ENCODE measurements at regions not wholly inside any gene's neighbourhood (a gene's known extent, or its start where the extent isn't known, plus 50 kb on each side); places are given as distances from the start of the nearest gene placed in this dataset.

DNA sequence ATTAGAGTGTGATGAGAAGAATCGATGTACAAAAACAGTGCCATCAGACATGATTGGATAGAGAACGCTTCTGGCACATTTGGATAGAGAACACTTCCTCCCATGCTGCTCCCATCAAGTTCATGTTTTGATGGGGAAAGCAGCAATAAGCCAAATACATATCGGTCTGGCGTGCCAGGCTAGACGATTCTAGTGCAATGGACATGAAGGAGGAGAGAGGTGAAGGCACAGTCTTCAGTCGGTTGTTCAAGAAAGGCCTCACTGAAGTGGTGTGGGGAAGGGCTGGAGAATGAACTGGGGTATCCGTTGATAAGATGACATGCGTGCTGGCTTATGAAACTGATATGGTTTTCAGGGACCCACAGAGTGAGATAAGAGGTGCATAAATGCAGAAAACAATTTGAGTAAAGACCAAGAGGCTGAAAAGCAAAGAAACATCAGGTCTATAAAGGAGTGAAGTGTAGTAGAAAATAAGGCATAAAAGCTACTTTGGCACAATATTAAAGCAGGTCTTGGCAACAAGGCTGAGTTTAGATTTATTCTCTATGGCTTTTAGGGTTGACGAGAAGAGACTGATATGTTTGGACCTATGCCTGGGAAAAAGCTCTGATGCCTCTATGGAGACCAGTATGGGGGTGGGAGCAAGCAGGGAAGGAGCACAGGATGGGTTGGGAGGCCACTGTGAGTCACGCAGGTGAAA, 117.6 kb upstream of the PIEZO2 start:
- H3K27me3 Mint-ChIP-seq (ENCODE audit: insufficient read depth, low read depth, poor library complexity): peaks cover 2% of the 10 kb centered on the region
- TF ChIP-seq, protein P1, sequence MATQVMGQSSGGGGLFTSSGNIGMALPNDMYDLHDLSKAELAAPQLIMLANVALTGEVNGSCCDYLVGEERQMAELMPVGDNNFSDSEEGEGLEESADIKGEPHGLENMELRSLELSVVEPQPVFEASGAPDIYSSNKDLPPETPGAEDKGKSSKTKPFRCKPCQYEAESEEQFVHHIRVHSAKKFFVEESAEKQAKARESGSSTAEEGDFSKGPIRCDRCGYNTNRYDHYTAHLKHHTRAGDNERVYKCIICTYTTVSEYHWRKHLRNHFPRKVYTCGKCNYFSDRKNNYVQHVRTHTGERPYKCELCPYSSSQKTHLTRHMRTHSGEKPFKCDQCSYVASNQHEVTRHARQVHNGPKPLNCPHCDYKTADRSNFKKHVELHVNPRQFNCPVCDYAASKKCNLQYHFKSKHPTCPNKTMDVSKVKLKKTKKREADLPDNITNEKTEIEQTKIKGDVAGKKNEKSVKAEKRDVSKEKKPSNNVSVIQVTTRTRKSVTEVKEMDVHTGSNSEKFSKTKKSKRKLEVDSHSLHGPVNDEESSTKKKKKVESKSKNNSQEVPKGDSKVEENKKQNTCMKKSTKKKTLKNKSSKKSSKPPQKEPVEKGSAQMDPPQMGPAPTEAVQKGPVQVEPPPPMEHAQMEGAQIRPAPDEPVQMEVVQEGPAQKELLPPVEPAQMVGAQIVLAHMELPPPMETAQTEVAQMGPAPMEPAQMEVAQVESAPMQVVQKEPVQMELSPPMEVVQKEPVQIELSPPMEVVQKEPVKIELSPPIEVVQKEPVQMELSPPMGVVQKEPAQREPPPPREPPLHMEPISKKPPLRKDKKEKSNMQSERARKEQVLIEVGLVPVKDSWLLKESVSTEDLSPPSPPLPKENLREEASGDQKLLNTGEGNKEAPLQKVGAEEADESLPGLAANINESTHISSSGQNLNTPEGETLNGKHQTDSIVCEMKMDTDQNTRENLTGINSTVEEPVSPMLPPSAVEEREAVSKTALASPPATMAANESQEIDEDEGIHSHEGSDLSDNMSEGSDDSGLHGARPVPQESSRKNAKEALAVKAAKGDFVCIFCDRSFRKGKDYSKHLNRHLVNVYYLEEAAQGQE (IDR thresholded peaks at IDR 0.05; ENCODE audit: unreplicated experiment): no peak
- TF ChIP-seq JUNB (IDR thresholded peaks at IDR 0.05; ENCODE audit: unreplicated experiment): no peak
- no peak for TF ChIP-seq NANOG (IDR thresholded peaks at IDR 0.05; ENCODE audit: borderline replicate concordance)
- no peak for TF ChIP-seq EZH2 (IDR thresholded peaks at IDR 0.05; ENCODE audit: low read depth, unreplicated experiment)
- no peak for TF ChIP-seq CREB1 (CRISPR knock-in tag; IDR thresholded peaks at IDR 0.05; ENCODE audit: low read depth)
- TF ChIP-seq, protein P2, sequence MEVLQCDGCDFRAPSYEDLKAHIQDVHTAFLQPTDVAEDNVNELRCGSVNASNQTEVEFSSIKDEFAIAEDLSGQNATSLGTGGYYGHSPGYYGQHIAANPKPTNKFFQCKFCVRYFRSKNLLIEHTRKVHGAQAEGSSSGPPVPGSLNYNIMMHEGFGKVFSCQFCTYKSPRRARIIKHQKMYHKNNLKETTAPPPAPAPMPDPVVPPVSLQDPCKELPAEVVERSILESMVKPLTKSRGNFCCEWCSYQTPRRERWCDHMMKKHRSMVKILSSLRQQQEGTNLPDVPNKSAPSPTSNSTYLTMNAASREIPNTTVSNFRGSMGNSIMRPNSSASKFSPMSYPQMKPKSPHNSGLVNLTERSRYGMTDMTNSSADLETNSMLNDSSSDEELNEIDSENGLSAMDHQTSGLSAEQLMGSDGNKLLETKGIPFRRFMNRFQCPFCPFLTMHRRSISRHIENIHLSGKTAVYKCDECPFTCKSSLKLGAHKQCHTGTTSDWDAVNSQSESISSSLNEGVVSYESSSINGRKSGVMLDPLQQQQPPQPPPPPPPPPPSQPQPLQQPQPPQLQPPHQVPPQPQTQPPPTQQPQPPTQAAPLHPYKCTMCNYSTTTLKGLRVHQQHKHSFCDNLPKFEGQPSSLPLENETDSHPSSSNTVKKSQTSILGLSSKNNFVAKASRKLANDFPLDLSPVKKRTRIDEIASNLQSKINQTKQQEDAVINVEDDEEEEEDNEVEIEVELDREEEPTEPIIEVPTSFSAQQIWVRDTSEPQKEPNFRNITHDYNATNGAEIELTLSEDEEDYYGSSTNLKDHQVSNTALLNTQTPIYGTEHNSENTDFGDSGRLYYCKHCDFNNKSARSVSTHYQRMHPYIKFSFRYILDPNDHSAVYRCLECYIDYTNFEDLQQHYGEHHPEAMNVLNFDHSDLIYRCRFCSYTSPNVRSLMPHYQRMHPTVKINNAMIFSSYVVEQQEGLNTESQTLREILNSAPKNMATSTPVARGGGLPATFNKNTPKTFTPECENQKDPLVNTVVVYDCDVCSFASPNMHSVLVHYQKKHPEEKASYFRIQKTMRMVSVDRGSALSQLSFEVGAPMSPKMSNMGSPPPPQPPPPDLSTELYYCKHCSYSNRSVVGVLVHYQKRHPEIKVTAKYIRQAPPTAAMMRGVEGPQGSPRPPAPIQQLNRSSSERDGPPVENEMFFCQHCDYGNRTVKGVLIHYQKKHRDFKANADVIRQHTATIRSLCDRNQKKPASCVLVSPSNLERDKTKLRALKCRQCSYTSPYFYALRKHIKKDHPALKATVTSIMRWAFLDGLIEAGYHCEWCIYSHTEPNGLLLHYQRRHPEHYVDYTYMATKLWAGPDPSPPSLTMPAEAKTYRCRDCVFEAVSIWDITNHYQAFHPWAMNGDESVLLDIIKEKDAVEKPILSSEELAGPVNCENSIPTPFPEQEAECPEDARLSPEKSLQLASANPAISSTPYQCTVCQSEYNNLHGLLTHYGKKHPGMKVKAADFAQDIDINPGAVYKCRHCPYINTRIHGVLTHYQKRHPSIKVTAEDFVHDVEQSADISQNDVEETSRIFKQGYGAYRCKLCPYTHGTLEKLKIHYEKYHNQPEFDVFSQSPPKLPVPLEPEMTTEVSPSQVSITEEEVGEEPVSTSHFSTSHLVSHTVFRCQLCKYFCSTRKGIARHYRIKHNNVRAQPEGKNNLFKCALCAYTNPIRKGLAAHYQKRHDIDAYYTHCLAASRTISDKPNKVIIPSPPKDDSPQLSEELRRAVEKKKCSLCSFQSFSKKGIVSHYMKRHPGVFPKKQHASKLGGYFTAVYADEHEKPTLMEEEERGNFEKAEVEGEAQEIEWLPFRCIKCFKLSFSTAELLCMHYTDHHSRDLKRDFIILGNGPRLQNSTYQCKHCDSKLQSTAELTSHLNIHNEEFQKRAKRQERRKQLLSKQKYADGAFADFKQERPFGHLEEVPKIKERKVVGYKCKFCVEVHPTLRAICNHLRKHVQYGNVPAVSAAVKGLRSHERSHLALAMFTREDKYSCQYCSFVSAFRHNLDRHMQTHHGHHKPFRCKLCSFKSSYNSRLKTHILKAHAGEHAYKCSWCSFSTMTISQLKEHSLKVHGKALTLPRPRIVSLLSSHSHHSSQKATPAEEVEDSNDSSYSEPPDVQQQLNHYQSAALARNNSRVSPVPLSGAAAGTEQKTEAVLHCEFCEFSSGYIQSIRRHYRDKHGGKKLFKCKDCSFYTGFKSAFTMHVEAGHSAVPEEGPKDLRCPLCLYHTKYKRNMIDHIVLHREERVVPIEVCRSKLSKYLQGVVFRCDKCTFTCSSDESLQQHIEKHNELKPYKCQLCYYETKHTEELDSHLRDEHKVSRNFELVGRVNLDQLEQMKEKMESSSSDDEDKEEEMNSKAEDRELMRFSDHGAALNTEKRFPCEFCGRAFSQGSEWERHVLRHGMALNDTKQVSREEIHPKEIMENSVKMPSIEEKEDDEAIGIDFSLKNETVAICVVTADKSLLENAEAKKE (CRISPR knock-in tag; IDR thresholded peaks at IDR 0.05): no peak
- TF ChIP-seq POLR2AphosphoS5 (IDR thresholded peaks at IDR 0.05; ENCODE audit: low read depth): no peak
- no peak for TF ChIP-seq ZNF331 (CRISPR knock-in tag; IDR thresholded peaks at IDR 0.05; ENCODE audit: low read depth)
- TF ChIP-seq, protein P3, sequence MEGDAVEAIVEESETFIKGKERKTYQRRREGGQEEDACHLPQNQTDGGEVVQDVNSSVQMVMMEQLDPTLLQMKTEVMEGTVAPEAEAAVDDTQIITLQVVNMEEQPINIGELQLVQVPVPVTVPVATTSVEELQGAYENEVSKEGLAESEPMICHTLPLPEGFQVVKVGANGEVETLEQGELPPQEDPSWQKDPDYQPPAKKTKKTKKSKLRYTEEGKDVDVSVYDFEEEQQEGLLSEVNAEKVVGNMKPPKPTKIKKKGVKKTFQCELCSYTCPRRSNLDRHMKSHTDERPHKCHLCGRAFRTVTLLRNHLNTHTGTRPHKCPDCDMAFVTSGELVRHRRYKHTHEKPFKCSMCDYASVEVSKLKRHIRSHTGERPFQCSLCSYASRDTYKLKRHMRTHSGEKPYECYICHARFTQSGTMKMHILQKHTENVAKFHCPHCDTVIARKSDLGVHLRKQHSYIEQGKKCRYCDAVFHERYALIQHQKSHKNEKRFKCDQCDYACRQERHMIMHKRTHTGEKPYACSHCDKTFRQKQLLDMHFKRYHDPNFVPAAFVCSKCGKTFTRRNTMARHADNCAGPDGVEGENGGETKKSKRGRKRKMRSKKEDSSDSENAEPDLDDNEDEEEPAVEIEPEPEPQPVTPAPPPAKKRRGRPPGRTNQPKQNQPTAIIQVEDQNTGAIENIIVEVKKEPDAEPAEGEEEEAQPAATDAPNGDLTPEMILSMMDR (conservative IDR thresholded peaks at IDR 0.05; ENCODE audit: low read depth in 2 of 2): no peak
- TF ChIP-seq ZNF114 (CRISPR knock-in tag; IDR thresholded peaks at IDR 0.05): no peak
- TF ChIP-seq, protein P4, sequence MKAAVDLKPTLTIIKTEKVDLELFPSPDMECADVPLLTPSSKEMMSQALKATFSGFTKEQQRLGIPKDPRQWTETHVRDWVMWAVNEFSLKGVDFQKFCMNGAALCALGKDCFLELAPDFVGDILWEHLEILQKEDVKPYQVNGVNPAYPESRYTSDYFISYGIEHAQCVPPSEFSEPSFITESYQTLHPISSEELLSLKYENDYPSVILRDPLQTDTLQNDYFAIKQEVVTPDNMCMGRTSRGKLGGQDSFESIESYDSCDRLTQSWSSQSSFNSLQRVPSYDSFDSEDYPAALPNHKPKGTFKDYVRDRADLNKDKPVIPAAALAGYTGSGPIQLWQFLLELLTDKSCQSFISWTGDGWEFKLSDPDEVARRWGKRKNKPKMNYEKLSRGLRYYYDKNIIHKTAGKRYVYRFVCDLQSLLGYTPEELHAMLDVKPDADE (IDR thresholded peaks at IDR 0.05): no peak
- no peak for TF ChIP-seq EZH2phosphoT487 (IDR thresholded peaks at IDR 0.05; ENCODE audit: unreplicated experiment)
- TF ChIP-seq STAT1 (IDR thresholded peaks at IDR 0.05; ENCODE audit: unreplicated experiment): no peak
- no peaks in the 10 kb centered on the region for H4K20me1 ChIP-seq (replicated peaks; ENCODE audit: insufficient read depth)
- no peak overlapping the region for H3K4me3 ChIP-seq
- no peaks in the 10 kb centered on the region for H3K79me2 ChIP-seq (replicated peaks; ENCODE audit: insufficient read depth)
- H3K4me2 ChIP-seq: no peak overlapping the region
- no peaks in the 10 kb centered on the region; the same call in 1 of the 2 replicates for H3K4me1 ChIP-seq (ENCODE audit: insufficient read depth)
- peaks cover 17% of the 10 kb centered on the region; the same call in 2 of the 3 replicates for H3K36me3 Mint-ChIP-seq (ENCODE audit: low read depth)
- H3K9me2 ChIP-seq (ENCODE audit: insufficient read depth): 0 out of 2 replicates have a peak, but pooled peaks cover 5% of the 10 kb centered on the region
- DNase-seq (ENCODE audit: low spot score) (no peak), ATAC-seq (no peak)
- peaks cover 21% of the 10 kb centered on the region for H3K9me3 Mint-ChIP-seq
- H3K27me3 ChIP-seq (ENCODE audit: insufficient read depth): no peaks in the 10 kb centered on the region
- 0 out of 2 replicates have a peak, but pooled peaks cover 4% of the 10 kb centered on the region for H3K36me3 ChIP-seq (ENCODE audit: insufficient read depth)
- no peaks in the 10 kb centered on the region for H3F3A ChIP-seq (replicated peaks; ENCODE audit: low read depth)
- H3K27ac ChIP-seq (ENCODE audit: low read depth): no peak overlapping the region
- no peak overlapping the region for H3K27ac Mint-ChIP-seq
- H3K4me3 Mint-ChIP-seq: no peak overlapping the region
- H3K4me1 Mint-ChIP-seq: peaks cover 6% of the 10 kb centered on the region; the same call in 2 of the 3 replicates
- H2AFZ ChIP-seq: no peak overlapping the region
